AG10803 (cell line): ENCODE measurements at regions not wholly inside any gene's neighbourhood (a gene's known extent, or its start where the extent isn't known, plus 50 kb on each side); places are given as distances from the start of the nearest gene placed in this dataset.
"Not testable (repeated sequence)": the region's sequence is repeated elsewhere in the genome, so short reads cannot be mapped to it uniquely, and the experiment has no call there.

Experiments used
- DNase-seq: peaks from one replicate; pipeline ENCODE4 v3.0.0; 2010; ENCODE audit warnings: low read depth
- H3K4me3 ChIP-seq: 2 replicates; pipeline ENCODE4 v1.5.1; 2011; ENCODE audit warnings: mild to moderate bottlenecking, low read length, control low read depth
- CTCF ChIP-seq: conservative IDR thresholded peaks from 2 replicates; pipeline ENCODE4 v1.5.1; 2011; ENCODE audit warnings: mild to moderate bottlenecking, low read length, control low read depth, inconsistent platforms

- no peak for TF ChIP-seq CTCF
- no peak overlapping the region for H3K4me3 ChIP-seq
- no peak for DNase-seq
These were observed 434.1 kb downstream of the BRD1 start for GRCh38 chr22:49393526-49393925.

DNA sequence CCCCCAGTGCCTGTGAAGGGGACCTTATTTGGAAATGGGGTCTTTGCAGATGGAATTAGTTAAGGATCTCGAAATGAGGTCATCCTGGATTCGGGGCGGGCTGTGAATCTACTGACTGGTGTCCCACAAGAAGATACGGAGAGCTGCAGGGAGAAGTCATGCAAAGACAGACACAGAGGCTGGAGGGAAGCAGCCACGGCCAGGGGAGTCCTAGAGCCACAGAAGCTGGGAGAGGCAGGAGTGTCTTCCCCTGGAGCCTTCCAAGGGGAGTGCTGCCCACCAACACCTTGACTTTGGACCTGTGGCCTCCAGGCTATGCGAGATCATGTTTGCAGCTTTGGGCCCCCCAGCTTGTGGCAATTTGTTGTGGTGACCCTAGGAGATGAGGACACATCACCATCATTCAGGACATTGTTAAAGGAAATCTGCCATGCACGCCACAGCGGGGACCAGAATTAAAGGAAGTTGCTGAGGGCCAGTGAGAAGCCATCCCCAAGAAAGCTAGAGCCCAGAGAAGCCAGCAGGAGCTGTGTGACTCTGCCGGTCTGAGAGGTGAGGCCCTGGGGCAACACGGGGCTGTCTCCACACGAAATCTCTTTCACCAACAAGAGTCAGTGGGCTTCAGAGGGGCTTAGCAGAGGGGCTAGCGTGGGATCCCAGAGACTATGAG is 434.7 kb downstream of the BRD1 start:
- no peak overlapping the region for H3K4me3 ChIP-seq
- DNase-seq, result no peak
- TF ChIP-seq CTCF, result no peak

- DNase-seq, result no peak
- no peak for TF ChIP-seq CTCF
These were observed 435.4 kb downstream of the BRD1 start for GRCh38 chr22:49392247-49392646.

DNA sequence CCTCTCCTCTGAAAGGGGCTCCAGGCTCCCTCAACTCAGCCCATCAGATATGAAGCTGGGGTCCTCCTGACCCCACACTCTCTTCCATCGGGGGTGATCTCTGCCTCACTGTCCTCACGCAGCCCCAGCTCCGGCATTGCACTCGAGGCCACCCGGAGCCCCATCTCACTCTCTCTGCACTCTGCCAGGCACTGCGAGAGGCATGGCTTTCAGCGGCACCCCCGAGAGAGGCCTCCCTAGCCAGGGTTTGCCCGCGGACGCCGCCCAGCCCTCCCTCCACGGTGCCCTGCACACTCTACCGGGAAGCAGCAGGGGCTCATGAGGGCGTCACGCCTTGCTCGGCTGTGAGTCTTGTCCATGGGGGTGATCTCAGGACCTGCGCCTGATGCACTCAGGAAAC is 436.2 kb downstream of the BRD1 start:
- no peak for TF ChIP-seq CTCF
- no peak for DNase-seq
- H3K4me3 ChIP-seq, result no peak overlapping the region

More at GRCh38 chr22:49392247-49392646, 435.4 kb downstream of the BRD1 start:
- H3K4me3 ChIP-seq, result no peak overlapping the region

GRCh38 chr22:49390954-49391353 is 436.7 kb downstream of the BRD1 start:
- DNase-seq, result no peak
- no peak overlapping the region for H3K4me3 ChIP-seq
- no peak for TF ChIP-seq CTCF

GRCh38 chr22:49383909-49384308 is 443.8 kb downstream of the BRD1 start:
- not testable (repeated sequence) for H3K4me3 ChIP-seq, DNase-seq

DNA sequence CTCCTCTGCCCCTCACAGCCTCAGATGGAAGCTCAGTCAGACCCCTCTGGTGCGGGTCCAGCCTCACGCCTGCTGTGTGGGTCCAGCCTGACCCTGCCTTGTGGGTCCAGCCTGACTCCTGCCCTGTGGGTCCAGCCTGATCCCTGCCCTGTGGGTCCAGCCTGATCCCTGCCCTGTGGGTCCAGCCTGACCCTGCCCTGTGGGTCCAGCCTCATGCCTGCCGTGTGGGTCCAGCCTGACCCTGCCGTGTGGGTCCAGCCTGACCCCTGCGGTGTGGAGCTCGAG is 445.3 kb downstream of the BRD1 start:
- TF ChIP-seq CTCF, result no peak
- H3K4me3 ChIP-seq, result no peak overlapping the region
- no peak for DNase-seq
